SH-SY5Y (cell line): ENCODE measurements at regions not wholly inside any gene's neighbourhood (a gene's known extent, or its start where the extent isn't known, plus 50 kb on each side); places are given as distances from the start of the nearest gene placed in this dataset.

Experiments
- GATA2 ChIP-seq: IDR thresholded peaks from 2 replicates; pipeline ENCODE4 v1.6.1; 2011; ENCODE audit warnings: mild to moderate bottlenecking, low read depth, low read length
- GATA3 ChIP-seq: IDR thresholded peaks from 2 replicates; pipeline ENCODE4 v1.6.1; 2011; ENCODE audit warnings: low read depth, mild to moderate bottlenecking, low read length, moderate library complexity

DNA sequence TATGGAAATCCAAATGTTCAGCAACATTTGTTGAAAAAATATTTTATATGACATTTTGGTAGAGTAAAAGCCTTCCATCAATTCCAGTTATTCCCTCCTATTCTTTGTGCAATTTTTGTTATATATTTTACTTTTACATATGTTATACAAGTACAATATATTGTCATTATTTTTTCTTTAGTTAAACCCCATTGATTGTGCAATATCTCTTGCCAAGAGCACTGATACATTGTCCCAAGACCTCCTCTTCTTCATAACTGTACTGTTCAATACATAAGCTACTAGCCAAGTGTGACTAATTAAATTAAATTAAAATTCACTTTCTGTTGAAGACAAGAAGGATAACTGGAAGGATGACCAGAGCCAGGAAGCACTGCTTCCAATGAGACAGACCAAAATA lies 527.5 kb downstream of the TMA16 start:
- no peak for TF ChIP-seq GATA2
- TF ChIP-seq GATA3 = no peak

DNA sequence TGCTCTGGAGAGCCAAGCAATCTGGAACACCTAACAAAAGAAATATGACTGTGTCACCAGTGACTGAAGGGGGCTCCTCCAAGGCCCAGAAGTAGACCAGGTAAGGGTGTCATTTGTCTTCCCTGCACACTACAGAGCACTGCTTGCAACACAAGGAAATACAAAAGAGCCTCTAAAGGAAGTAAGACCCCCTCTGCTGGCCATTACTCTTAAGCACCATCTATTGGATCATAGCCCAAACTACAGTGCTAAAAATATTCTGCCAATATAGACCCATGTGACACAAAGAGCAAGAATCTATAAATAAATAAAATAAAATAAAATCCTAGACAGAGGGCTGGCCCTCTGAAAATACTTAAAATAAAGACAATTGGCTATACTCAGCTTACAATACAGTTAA lies 528.7 kb downstream of the TMA16 start:
- no peak for TF ChIP-seq GATA2
- TF ChIP-seq GATA3 = no peak

DNA sequence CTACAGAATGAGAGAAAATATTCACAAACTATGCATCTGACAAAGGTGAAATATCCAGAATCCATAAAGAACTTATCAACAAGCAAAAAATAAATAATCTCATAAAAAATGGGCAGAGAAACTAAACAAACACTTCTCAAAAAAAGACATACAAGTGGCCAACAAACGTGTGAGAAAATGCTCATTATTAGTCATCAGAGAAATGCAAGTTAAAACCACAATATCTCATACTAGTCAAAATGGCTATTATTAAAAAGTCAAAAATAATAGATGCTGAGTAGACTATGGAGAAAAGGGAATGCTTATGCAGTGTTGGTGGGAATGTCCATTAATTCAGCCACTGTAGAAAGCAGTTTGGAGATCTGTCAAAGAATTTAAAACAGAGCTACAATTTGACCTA lies 533.3 kb downstream of the TMA16 start:
- no peak for TF ChIP-seq GATA2
- TF ChIP-seq GATA3 = no peak

DNA sequence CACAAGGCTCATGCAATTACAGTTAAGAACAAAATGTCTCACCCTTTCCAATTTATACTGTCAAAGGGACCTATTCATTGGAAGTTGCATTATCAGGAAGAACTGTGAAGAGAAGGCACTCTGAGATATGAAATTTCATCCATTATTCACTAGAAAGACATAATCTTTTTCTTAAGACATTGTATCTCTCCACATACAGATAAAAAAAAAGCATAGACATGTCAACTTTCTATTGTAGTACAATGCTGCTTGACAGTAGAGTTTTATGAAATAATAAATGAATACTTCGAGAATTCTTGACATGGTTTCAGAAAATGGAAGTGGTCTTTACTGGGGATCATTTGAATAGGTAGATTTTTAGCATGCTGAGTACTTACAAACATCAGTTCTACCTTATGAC lies 545.0 kb downstream of the TMA16 start:
- TF ChIP-seq GATA3 = no peak

DNA sequence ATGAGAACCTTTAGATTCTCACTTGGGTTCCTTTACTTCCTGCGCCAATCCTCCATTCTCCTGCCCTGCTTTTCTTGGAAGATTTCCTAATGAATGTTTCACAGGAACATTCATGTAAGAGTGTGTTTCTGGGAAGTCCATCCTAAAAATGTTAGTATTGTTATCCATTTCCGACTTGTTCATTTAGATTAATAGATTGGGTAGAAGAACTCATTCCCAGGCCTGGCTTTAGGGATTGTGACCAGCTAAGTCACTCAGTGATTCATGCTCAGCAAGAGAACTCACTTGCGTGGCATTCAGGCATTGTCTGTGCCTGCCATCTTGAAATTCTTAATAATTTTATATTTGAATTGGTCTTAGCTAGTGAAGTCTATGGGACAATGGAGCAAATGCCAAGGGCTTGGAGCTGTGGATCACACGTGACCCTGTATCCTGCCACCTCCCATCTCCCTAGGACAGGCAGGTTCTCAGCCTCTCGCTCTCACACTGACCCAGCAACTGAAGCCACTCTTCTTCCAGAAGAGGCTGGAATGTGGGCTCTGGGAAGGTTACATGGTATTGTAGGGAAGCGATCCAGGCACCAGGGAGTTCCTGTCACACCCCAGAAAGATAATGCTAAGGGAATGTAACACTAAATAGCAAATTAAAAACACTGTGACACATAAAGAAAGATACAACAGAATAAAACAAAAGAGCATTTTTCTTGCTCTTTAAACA lies 562.1 kb downstream of the TMA16 start:
- no peak for TF ChIP-seq GATA3
- TF ChIP-seq GATA2 = no peak

DNA sequence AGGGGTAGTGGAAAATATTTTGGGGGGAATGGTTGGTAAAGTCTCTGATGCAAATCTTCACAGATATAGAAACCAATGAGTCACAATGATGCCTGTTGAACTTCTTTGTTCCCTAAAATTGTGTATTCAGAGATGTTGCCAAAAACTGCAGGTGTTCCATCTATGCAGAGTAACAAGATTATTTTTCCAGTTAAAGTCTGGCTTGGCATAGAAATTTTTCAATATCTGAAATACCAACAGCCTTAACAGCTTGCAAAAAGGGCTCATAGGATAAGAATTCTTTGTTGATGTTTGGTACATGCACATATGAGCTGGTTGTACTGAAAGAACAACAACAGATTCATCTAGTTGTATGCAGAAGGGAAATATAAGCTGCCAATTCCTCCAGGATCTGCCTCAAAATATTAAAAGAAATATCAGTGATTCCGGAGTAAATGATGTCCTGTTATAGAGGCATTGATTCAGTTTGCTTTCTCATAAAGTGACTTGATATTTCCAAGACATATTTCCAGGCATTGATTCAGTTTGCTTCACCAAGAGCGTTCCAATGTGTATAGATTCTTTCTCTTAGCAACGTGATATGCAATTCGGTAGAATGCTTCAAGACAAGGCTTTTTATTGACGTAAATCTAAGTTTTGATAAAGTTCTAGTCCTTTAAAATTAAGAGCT lies 564.4 kb downstream of the TMA16 start:
- TF ChIP-seq GATA2 (no peak), GATA3 (no peak)

DNA sequence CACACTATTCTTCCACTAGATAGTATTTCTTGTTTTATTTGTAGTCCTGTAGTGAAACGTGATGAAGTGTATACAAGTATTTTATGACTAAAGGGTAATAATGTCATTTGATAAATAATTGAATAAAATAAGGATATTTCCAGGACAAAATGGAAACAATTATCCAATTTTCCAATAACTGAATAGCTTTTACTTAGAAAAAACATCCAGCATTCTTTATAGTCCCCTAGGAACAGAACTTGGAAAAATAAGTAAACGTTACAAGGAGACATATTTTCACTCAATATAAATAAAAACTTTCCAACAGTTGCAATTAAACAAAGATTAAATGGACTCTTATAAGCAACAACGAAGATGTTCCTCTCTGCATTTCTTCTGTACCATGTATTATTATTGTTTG lies 566.0 kb downstream of the TMA16 start:
- TF ChIP-seq GATA2 (no peak), GATA3 (no peak)

DNA sequence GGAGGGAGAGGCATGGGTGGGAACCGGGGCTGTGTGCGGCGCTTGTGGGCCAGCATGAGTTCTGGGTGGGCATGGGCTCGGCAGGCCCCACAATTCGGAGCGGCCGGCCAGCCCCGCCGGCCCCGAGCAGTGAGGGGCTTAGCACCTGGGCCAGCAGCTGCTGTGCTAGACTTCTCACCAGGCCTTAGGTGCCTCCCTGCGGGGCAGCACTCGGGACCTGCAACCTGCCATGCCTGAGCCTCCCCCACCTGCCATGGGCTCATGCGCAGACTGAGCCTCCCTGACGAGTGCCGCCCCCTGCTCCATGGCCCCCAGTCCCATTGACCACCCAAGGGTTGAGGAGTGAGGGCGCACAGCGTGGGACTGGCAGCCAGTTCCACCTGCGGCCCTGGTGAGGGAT lies 573.9 kb downstream of the TMA16 start:
- no peak for TF ChIP-seq GATA2

DNA sequence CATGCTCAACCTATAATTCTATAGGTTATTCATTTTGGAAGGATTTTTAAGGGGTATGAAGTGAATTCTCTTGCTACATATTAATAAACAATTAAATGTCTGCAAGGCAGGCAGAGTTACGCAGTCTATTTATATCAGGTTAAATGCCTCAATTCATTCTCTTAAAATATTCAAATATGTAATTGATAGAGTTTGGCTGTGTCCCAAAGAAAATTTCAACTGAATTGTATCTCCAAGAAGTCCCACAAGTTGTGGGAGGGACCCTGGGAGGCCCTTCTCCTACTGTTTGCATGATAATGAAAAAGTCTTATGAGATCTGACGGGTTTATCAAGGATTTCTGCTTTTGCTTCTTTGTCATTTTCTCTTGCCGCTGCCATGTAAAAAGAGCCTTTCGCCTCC lies 576.1 kb downstream of the TMA16 start:
- TF ChIP-seq GATA3 = no peak
- TF ChIP-seq GATA2 = no peak

DNA sequence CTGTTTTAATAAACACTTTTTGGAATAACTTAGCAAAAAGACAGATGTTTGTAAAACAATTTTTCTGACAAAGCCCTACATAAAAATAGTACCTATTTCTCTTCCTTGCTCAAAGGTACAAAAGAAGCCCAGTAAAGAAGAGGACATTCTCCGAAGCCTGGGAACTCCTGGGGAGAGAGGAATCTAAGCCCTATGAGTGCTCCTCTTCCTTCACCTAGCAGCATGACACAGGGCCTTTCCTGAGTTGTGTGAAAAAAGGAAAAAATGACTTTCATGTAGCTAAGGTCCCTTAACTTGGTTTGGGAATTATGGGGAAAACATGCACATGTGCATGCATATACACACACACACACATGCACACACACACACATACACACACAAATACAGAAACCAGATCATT lies 586.9 kb downstream of the TMA16 start:
- TF ChIP-seq GATA2 (no peak), GATA3 (no peak)

DNA sequence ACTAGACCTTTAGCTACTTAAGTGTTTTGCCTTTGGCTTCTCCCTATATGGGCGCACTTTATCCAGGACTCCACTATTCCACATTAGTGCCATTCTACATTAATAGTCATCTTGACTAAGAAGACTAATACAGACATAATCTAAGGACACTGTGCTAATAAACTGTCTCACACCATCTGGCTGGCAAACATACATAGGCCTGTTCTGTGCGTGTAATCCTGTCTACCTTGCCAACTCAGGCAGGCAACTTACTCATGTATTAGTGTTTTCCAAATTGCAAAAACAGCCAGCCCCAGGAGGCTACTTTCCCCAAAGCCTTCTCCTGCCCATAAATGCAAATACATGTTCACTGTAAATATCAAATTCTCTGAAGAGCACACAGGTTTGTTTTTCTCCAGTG lies 587.3 kb downstream of the TMA16 start:
- TF ChIP-seq GATA2 = no peak
- no peak for TF ChIP-seq GATA3

DNA sequence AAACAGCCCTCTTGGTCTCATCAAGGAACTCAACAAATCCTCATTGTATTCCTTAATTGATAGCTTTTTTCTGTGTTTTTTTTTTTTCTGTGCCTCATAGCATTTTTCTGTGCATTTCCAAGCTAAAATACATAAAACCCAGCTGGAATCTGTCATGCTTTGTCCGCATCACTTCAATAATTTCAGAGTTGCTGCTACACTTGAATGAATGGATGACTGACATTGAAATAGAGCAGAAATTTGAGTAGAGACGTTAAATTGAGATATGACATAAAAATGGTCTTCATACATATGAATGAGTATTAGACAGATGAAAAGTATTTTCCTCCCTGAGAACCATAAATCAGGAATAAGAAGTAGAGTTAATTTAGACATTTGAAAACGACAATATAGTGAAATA lies 593.2 kb downstream of the TMA16 start:
- TF ChIP-seq GATA3 (no peak), GATA2 (no peak)

DNA sequence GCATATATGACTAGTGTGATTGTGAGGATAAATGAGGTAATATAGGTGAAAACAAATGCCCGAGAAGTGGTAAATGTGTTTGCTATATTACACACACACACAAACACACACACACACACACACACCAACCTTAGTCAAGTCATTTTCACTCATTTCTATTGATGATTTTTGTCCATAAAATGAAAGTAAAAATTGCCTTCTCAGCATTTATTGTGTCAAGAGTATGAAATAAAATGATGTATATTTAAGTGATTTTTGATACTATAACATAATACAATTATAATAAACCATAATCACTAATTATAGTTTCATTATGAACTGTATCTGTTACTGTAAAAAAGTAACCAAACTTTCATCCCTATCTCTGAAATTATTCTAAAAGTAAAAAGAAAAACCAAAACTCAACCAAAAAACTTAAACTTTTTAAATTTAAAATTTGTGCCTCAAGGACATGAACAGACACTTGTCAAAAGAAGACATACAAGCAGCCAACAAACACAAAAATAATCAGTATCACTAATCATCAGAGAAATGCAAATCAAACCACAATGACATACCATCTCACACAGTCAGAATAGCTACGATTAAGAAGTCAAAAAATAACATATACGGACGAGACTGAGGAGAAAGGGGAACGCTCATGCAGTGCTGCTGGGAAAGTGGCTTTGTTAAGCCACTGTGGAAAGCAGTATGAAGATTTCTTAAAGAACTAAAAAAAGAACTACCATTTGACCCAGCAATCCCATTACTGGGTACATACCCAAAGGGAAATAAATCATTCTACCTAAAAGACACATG lies 601.0 kb downstream of the TMA16 start:
- TF ChIP-seq GATA3 (no peak), GATA2 (no peak)

DNA sequence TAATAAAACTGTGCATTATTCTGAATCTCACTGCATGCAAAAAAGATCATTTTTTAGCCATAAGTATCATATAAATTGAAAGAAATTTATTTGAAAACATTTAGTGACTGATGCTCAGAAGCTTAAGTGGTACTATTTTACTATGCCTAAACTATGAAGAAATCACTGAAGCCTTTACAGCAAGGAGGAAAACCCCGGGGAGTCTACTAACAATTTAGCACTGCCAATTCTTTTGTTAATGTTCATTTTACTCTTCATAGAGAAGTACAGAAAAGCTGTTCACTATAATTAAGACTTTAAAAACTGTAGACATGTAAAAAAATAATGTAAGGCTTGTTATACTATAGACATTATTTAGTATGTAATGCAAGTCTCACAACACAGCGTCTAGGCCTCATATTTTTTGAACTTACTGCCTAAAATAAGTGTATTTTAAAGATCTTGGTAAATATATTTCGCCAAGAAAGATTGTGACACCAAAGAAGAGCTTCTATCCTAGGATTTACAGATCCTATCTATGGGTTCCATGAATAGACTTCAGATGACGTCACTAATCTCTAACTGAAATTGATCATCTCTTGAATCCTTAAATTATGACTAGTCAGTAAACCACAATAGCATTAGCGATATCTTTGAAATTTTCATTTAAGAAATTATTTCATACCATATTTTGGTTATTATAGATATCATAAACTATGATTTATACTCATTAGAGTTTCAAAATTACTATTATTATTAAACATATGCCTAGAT lies 602.5 kb downstream of the TMA16 start:
- no peak for TF ChIP-seq GATA2
- TF ChIP-seq GATA3 = no peak
